HEK293 (cell line): ENCODE measurements at regions not wholly inside any gene's neighbourhood (a gene's known extent, or its start where the extent isn't known, plus 50 kb on each side); places are given as distances from the start of the nearest gene placed in this dataset.

Source experiments
- CTCF ChIP-seq: fragments of 450-650 bp; formaldehyde crosslinking; IDR thresholded peaks from 2 replicates; pipeline ENCODE4 v1.5.1; 2016; ENCODE audit warnings: missing biosample characterization, missing genetic modification characterization
- GLIS2 ChIP-seq: fragments of 450-650 bp; formaldehyde crosslinking; IDR thresholded peaks from 2 replicates; pipeline ENCODE4 v1.5.1; 2016; ENCODE audit warnings: missing biosample characterization, missing genetic modification characterization
- KLF9 ChIP-seq: fragments of 450-650 bp; formaldehyde crosslinking; IDR thresholded peaks from 2 replicates; pipeline ENCODE4 v1.5.1; 2016; ENCODE audit warnings: missing biosample characterization, missing genetic modification characterization, low read depth
- MYNN ChIP-seq: fragments of 450-650 bp; formaldehyde crosslinking; IDR thresholded peaks from 2 replicates; pipeline ENCODE4 v1.5.1; 2016; ENCODE audit warnings: missing biosample characterization, missing genetic modification characterization, borderline replicate concordance
- PRDM4 ChIP-seq: fragments of 450-650 bp; formaldehyde crosslinking; IDR thresholded peaks from 2 replicates; pipeline ENCODE4 v1.5.1; 2017; ENCODE audit warnings: missing biosample characterization, missing genetic modification characterization
- PRDM6 ChIP-seq: fragments of 450-650 bp; formaldehyde crosslinking; IDR thresholded peaks from 2 replicates; pipeline ENCODE4 v1.5.1; 2017; ENCODE audit warnings: missing biosample characterization, missing genetic modification characterization
- REST ChIP-seq: fragments of 450-650 bp; formaldehyde crosslinking; IDR thresholded peaks from 2 replicates; pipeline ENCODE4 v1.5.1; 2016; ENCODE audit warnings: missing biosample characterization, missing genetic modification characterization
- SP3 ChIP-seq: fragments of 450-650 bp; formaldehyde crosslinking; IDR thresholded peaks from 2 replicates; pipeline ENCODE4 v1.5.1; 2016; ENCODE audit warnings: missing biosample characterization, missing genetic modification characterization
- ZBTB8A ChIP-seq: fragments of 450-650 bp; formaldehyde crosslinking; IDR thresholded peaks from 2 replicates; pipeline ENCODE4 v1.5.1; 2016; ENCODE audit warnings: missing biosample characterization, missing genetic modification characterization
- ZNF248 ChIP-seq: fragments of 450-650 bp; formaldehyde crosslinking; IDR thresholded peaks from 2 replicates; pipeline ENCODE4 v1.5.1; 2017; ENCODE audit warnings: missing biosample characterization, missing genetic modification characterization
- ZNF335 ChIP-seq: fragments of 450-650 bp; formaldehyde crosslinking; conservative IDR thresholded peaks from 2 replicates; pipeline ENCODE4 v1.5.1; 2016; ENCODE audit warnings: missing biosample characterization, missing genetic modification characterization
- ZNF362 ChIP-seq: fragments of 450-650 bp; formaldehyde crosslinking; IDR thresholded peaks from 2 replicates; pipeline ENCODE4 v1.5.1; 2016; ENCODE audit warnings: missing biosample characterization, missing genetic modification characterization
- ZNF580 ChIP-seq: fragments of 450-650 bp; formaldehyde crosslinking; IDR thresholded peaks from 2 replicates; pipeline ENCODE4 v1.5.1; 2016; ENCODE audit warnings: missing biosample characterization, missing genetic modification characterization
- ZNF837 ChIP-seq: fragments of 450-650 bp; formaldehyde crosslinking; IDR thresholded peaks from 2 replicates; pipeline ENCODE4 v1.5.1; 2016; ENCODE audit warnings: missing biosample characterization, missing genetic modification characterization

GRCh38 chr1:70497152-70497551, 86.1 kb downstream of the CTH start:
- TF ChIP-seq MYNN (no peak), ZNF335 (tag by site-specific recombination) (no peak), CTCF (tag by site-specific recombination) (no peak), SP3 (no peak), REST (tag by site-specific recombination) (no peak), ZNF837 (tag by site-specific recombination) (no peak), PRDM4 (no peak), KLF9 (tag by site-specific recombination) (no peak), ZNF362 (tag by site-specific recombination) (no peak), ZNF248 (tag by site-specific recombination) (no peak), PRDM6 (no peak), ZBTB8A (tag by site-specific recombination) (no peak), GLIS2 (tag by site-specific recombination) (no peak), ZNF580 (tag by site-specific recombination) (no peak)
